ENCODE measurements at regions not wholly inside any gene's neighbourhood (a gene's known extent, or its start where the extent isn't known, plus 50 kb on each side); places are given as distances from the start of the nearest gene placed in this dataset.
A peak's percentile ranks its signal among the peaks of the same experiment; 100 is the strongest.

- H3K36me3 Mint-ChIP-seq (ENCODE audit: low read depth), result no peaks in the 10 kb centered on the region
- peak overlapping the region; percentile 2 for H3K27ac Mint-ChIP-seq (ENCODE audit: unreplicated experiment)
- no peak for TF ChIP-seq CTCF (conservative IDR thresholded peaks at IDR 0.05)
- no peaks in the 10 kb centered on the region for H3K9me3 Mint-ChIP-seq
- H3K27me3 Mint-ChIP-seq (ENCODE audit: low read depth), result no peaks in the 10 kb centered on the region
- no peaks in the 10 kb centered on the region for H3K4me1 Mint-ChIP-seq
- DNase-seq (ENCODE audit: low read depth, low spot score), result no peak
- no peak overlapping the region for H3K4me3 Mint-ChIP-seq
These were observed 164.6 kb downstream of the NDFIP2 start for GRCh38 chr13:79645569-79645968.

- Mint-ChIP-seq H3K9me3 (peaks cover 2% of the 10 kb centered on the region), H3K4me1 (no peaks in the 10 kb centered on the region), H3K27me3 (ENCODE audit: low read depth) (no peaks in the 10 kb centered on the region), H3K27ac (ENCODE audit: unreplicated experiment) (no peak overlapping the region), H3K36me3 (ENCODE audit: low read depth) (peaks cover 2% of the 10 kb centered on the region), H3K4me3 (no peak overlapping the region)
- no peak for DNase-seq (ENCODE audit: low read depth, low spot score)
- no peak for TF ChIP-seq CTCF (conservative IDR thresholded peaks at IDR 0.05)
These were observed 161.6 kb downstream of the NDFIP2 start for GRCh38 chr13:79642596-79642995.

GRCh38 chr13:79637133-79637763 lies 156.3 kb downstream of the NDFIP2 start:
- no peaks in the 10 kb centered on the region for H3K4me1 Mint-ChIP-seq
- no peak for DNase-seq (ENCODE audit: low read depth, low spot score)
- H3K36me3 Mint-ChIP-seq (ENCODE audit: low read depth), result peaks cover 2% of the 10 kb centered on the region
- peaks cover 2% of the 10 kb centered on the region for H3K9me3 Mint-ChIP-seq
- TF ChIP-seq CTCF (conservative IDR thresholded peaks at IDR 0.05), result no peak
- no peak overlapping the region for H3K27ac Mint-ChIP-seq (ENCODE audit: unreplicated experiment)
- no peak overlapping the region for H3K4me3 Mint-ChIP-seq
- H3K27me3 Mint-ChIP-seq (ENCODE audit: low read depth), result no peaks in the 10 kb centered on the region

GRCh38 chr13:79631051-79631659 lies 150.2 kb downstream of the NDFIP2 start:
- H3K36me3 Mint-ChIP-seq (ENCODE audit: low read depth), result peaks cover 3% of the 10 kb centered on the region
- H3K27ac Mint-ChIP-seq (ENCODE audit: unreplicated experiment), result peak overlapping the region; percentile 35
- H3K27me3 Mint-ChIP-seq (ENCODE audit: low read depth), result no peaks in the 10 kb centered on the region
- H3K4me1 Mint-ChIP-seq, result peaks cover 5% of the 10 kb centered on the region
- no peak for DNase-seq (ENCODE audit: low read depth, low spot score)
- peaks cover 2% of the 10 kb centered on the region for H3K9me3 Mint-ChIP-seq
- H3K4me3 Mint-ChIP-seq, result no peak overlapping the region
- peak; percentile 46 for TF ChIP-seq CTCF (conservative IDR thresholded peaks at IDR 0.05)

- no peak for DNase-seq (ENCODE audit: low read depth, low spot score)
- H3K36me3 Mint-ChIP-seq (ENCODE audit: low read depth), result peaks cover 3% of the 10 kb centered on the region
- no peak overlapping the region for H3K4me3 Mint-ChIP-seq
- H3K27ac Mint-ChIP-seq (ENCODE audit: unreplicated experiment), result no peak overlapping the region
- H3K27me3 Mint-ChIP-seq (ENCODE audit: low read depth), result no peaks in the 10 kb centered on the region
- H3K9me3 Mint-ChIP-seq, result peaks cover 5% of the 10 kb centered on the region
- no peak for TF ChIP-seq CTCF (conservative IDR thresholded peaks at IDR 0.05)
- H3K4me1 Mint-ChIP-seq, result peaks cover 5% of the 10 kb centered on the region
These were observed 147.5 kb downstream of the NDFIP2 start for GRCh38 chr13:79628463-79628862.

All from neural crest cell (in vitro differentiated cells).